ENCODE measurements at regions not wholly inside any gene's neighbourhood (a gene's known extent, or its start where the extent isn't known, plus 50 kb on each side); places are given as distances from the start of the nearest gene placed in this dataset.

DNA sequence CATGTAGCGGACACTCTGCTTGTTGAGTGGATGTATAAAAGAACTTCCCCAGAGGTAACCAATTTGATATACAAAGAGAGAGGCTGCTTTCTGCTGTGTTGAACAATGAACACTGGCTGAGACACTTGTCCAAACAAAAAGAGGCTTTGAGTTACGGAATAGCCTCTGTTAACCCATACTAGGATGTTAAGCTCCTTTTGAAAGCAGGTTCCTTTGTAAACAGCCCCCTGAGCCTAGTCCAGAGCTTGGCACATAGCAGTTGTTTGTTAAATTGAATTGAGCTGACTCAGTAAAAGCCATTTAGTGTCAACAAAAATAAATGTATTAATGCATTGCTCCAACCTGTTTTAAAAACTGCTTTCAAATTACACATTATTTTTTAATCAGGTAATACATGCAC, 200.1 kb downstream of the MZT1 start:
- H3K27ac ChIP-seq, result no peak overlapping the region
- WGBS, 2 donors, result 76 to 80% methylated on average over 2 of the region's 2 CpGs
- no peaks in the 10 kb centered on the region for H3K27me3 ChIP-seq
- H3K36me3 ChIP-seq, result no peaks in the 10 kb centered on the region
- no peaks in the 10 kb centered on the region for H3K4me1 ChIP-seq
- H3K9me3 ChIP-seq, result no peaks in the 10 kb centered on the region
- DNase-seq, result no peak
- no peak overlapping the region for H3K4me3 ChIP-seq
- TF ChIP-seq, protein P1, sequence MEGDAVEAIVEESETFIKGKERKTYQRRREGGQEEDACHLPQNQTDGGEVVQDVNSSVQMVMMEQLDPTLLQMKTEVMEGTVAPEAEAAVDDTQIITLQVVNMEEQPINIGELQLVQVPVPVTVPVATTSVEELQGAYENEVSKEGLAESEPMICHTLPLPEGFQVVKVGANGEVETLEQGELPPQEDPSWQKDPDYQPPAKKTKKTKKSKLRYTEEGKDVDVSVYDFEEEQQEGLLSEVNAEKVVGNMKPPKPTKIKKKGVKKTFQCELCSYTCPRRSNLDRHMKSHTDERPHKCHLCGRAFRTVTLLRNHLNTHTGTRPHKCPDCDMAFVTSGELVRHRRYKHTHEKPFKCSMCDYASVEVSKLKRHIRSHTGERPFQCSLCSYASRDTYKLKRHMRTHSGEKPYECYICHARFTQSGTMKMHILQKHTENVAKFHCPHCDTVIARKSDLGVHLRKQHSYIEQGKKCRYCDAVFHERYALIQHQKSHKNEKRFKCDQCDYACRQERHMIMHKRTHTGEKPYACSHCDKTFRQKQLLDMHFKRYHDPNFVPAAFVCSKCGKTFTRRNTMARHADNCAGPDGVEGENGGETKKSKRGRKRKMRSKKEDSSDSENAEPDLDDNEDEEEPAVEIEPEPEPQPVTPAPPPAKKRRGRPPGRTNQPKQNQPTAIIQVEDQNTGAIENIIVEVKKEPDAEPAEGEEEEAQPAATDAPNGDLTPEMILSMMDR (IDR thresholded peaks at IDR 0.05), result no peak
- TF ChIP-seq POLR2A (IDR thresholded peaks at IDR 0.05), result no peak
- intact Hi-C loops (cut with DNase I), result no loop called here

DNA sequence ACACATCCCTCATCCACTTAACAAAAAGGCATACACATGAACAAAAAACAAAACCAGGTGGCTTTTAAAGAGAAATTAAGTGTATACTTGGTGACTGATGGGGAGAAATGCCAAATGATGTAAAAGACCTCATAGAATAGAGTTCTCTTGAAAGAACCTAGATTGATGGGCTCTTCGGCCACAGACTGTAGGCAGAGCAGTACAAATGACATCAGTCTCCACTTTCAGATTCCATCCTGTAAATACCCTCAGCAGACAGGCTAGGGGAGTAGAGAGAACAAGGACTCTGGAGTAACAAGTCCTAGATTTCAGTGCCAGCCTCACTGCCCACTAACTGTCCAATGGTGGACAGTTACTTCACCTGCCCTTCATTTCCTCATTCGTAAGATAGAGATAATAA, 203.8 kb downstream of the MZT1 start:
- Histone ChIP-seq H3K27ac (no peak overlapping the region), H3K4me1 (no peaks in the 10 kb centered on the region), H3K36me3 (no peaks in the 10 kb centered on the region), H3K9me3 (no peaks in the 10 kb centered on the region), H3K4me3 (no peak overlapping the region), H3K27me3 (no peaks in the 10 kb centered on the region)
- WGBS, 2 donors, result 91 to 100% methylated on average over 2 of the region's 2 CpGs
- DNase-seq, result no peak
- TF ChIP-seq, protein P1 (IDR thresholded peaks at IDR 0.05), result no peak
- TF ChIP-seq POLR2A (IDR thresholded peaks at IDR 0.05), result no peak
- intact Hi-C loops (cut with DNase I), result no loop called here

DNA sequence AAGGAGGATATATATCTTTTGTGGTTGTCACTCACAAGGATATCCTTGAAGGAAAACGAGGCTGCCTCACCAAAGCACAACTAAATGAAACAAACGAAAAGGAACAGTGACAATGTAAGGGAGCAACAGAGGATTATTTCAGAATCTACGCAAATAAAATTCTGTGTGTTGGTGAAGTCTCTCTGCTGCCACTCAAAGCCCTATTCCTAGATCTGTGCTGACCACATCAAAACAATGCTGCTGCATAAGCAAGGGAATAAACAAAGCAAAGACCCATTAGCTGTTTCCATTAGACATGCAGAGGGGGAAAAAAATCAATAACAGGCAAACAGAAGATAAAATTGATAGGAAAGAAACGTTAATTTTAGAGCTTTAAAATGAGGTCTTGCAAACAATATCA, 204.4 kb downstream of the MZT1 start:
- no peaks in the 10 kb centered on the region for H3K9me3 ChIP-seq
- DNase-seq, result no peak
- no peaks in the 10 kb centered on the region for H3K36me3 ChIP-seq
- WGBS, 2 donors, result 71 to 77% methylated on average over 4 of the region's 4 CpGs
- H3K27me3 ChIP-seq, result no peaks in the 10 kb centered on the region
- H3K27ac ChIP-seq, result no peak overlapping the region
- no peaks in the 10 kb centered on the region for H3K4me1 ChIP-seq
- TF ChIP-seq, protein P1 (IDR thresholded peaks at IDR 0.05), result no peak
- TF ChIP-seq POLR2A (IDR thresholded peaks at IDR 0.05), result no peak
- no peak overlapping the region for H3K4me3 ChIP-seq
- intact Hi-C loops (cut with DNase I), result no loop called here

DNA sequence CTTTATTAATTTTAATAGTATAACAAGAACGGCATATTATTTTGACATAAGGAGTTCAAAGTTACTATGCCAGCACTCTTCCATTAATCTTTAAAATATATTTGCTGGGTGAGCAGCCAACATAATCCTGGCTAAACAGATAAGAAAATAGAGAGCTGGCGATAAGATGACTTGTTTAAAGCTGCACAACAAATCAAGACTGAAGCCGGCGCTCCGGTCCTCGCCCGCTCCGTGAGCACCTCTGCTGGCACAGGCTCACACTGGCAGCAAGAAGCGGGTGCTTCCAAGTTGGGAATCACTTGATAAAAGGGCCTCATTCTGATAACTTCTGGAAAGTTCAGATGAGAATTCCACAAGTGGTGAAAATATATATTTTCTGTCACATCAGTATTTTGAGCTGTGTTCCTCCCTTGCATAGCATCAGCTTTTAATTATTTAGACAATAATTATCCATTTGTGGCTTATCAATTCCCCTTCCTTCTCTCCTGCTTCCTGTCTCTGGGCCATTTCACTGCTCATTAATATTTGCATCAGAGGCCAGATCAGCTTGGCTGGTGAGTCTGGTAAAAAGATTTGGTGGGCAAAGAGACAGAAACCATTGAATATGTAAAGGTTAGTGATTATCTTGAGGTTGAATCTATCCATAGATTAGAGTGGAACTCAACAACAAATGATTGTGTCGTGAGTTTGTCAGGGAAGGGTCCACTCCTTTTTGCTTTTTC, 205.3 kb downstream of the MZT1 start:
- Histone ChIP-seq H3K36me3 (no peaks in the 10 kb centered on the region), H3K9me3 (no peaks in the 10 kb centered on the region), H3K4me3 (no peak overlapping the region), H3K27ac (no peak overlapping the region), H3K27me3 (no peaks in the 10 kb centered on the region), H3K4me1 (no peaks in the 10 kb centered on the region)
- DNase-seq, result no peak
- intact Hi-C loops (cut with DNase I), result no loop called here
- 43 to 57% methylated on average over 10 of the region's 10 CpGs for WGBS, 2 donors
- TF ChIP-seq, protein P1 (IDR thresholded peaks at IDR 0.05), result no peak
- TF ChIP-seq POLR2A (IDR thresholded peaks at IDR 0.05), result no peak

DNA sequence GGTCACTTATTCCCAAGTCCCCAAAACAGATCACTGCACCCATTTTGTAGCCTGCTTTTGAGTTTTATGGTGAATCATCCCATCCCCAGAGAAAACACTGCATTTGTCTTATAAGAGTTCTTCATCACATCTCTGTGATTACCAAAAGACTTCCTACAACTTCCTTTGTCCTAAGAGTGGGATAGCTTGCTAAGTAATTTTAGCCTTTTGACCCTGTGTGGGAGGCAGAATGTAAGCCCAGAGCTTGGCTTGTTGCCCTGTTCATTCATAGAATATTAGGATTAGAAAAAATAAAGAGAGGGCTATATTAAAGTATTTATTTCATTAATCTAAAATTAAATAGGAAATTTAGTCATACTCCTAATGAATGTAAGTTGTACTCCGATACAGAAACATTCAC, 213.3 kb downstream of the MZT1 start:
- no peak for DNase-seq
- WGBS, 2 donors, result 0% methylated on average over 1 of the region's 1 CpG

More for the DNA sequence above, 213.3 kb downstream of the MZT1 start:
- Histone ChIP-seq H3K27ac (no peak overlapping the region), H3K27me3 (no peaks in the 10 kb centered on the region), H3K4me3 (no peak overlapping the region), H3K36me3 (no peaks in the 10 kb centered on the region), H3K4me1 (no peaks in the 10 kb centered on the region), H3K9me3 (no peaks in the 10 kb centered on the region)
- intact Hi-C loops (cut with DNase I), result no loop called here
- TF ChIP-seq POLR2A (IDR thresholded peaks at IDR 0.05), result no peak
- TF ChIP-seq, protein P1 (IDR thresholded peaks at IDR 0.05), result no peak

All from esophagus squamous epithelium (tissue), 5 donors.